Uterus (tissue), 3 donors: ENCODE measurements at regions not wholly inside any gene's neighbourhood (a gene's known extent, or its start where the extent isn't known, plus 50 kb on each side); places are given as distances from the start of the nearest gene placed in this dataset.
"Not testable (repeated sequence)": the region's sequence is repeated elsewhere in the genome, so short reads cannot be mapped to it uniquely, and the experiment has no call there.

Source experiments
- DNase-seq, 2 donors: peaks; one replicate each; pipeline ENCODE4 v3.0.0-alpha.2; 2019 to 2020
- H3K27ac ChIP-seq, 2 donors: fragments of 200-600 bp; sonication (generic); 1 replicate in 1 of 2; 2 replicates in 1 of 2; pipeline ENCODE4 v1.5.1; 2016 to 2018
- H3K27me3 ChIP-seq, 2 donors: fragments of 200-600 bp; sonication (generic); one replicate each; pipeline ENCODE4 v1.5.1; 2018 to 2019; ENCODE audit warnings: control low read depth in 1 of 2
- H3K36me3 ChIP-seq, 2 donors: fragments of 200-600 bp; sonication (generic); one replicate each; pipeline ENCODE4 v1.5.1; 2019; ENCODE audit warnings: control low read depth in 1 of 2
- H3K4me1 ChIP-seq, 2 donors: fragments of 200-600 bp; sonication (generic); one replicate each; pipeline ENCODE4 v1.5.1; 2018 to 2019; ENCODE audit warnings: control low read depth in 1 of 2
- H3K4me3 ChIP-seq, 2 donors: fragments of 200-600 bp; sonication (generic); 1 replicate in 1 of 2; 2 replicates in 1 of 2; pipeline ENCODE4 v1.5.1; 2018 to 2019; ENCODE audit warnings: mild to moderate bottlenecking in 1 of 2
- H3K9me3 ChIP-seq, 2 donors: fragments of 200-600 bp; sonication (generic); one replicate each; pipeline ENCODE4 v1.5.1; 2019; ENCODE audit warnings: control low read depth in 1 of 2
- POLR2A ChIP-seq, 2 donors: fragments of 450-650 bp; IDR thresholded peaks; one replicate each; pipeline ENCODE4 v1.6.1; 2016; ENCODE audit warnings: antibody characterized with exemption in 2 of 2, mild to moderate bottlenecking in 1 of 2, moderate library complexity in 1 of 2
- intact Hi-C: fragments of 100-400 bp; cut with DNase I; formaldehyde crosslinking; loops from one replicate; pipeline ENCODE4 v1.15.1; 2023; ENCODE audit warnings: low total_unique reads
- TF ChIP-seq, protein P1 (sequence below), 4 experiments: fragments of 200-600 bp in 2 of 4; fragments of 450-650 bp in 2 of 4; sonication (generic) in 2 of 4; IDR thresholded peaks; one replicate each; pipeline ENCODE4 v1.5.1; 2016 to 2019; ENCODE audit warnings: antibody characterized with exemption in 4 of 4, mild to moderate bottlenecking in 2 of 4, moderate library complexity in 1 of 4
- donor health status: DM: yes; HTN: yes; CAD: no.

DNA sequence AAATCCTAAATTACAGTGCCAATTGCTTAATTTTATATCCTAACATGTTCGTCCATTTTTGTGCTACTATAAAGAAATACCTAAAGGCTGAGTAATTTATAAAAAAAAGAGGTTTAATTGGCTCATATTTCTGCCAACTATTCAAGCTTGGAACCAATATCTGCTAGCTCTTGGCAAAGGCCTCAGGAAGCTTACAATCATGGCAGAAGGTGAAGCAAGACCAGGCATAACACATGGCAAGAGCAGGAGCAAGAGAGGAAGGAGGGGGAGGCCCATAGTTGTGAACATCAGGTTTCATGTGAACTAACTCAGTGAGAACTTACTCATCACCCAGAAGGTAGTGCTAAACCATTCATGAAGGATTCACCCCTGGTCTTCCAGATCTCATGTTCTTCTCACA is 494.3 kb downstream of the CCER1 start:
- no peaks in the 10 kb centered on the region for H3K27me3 ChIP-seq
- no peaks in the 10 kb centered on the region for H3K4me1 ChIP-seq
- no peaks in the 10 kb centered on the region for H3K36me3 ChIP-seq
- H3K4me3 ChIP-seq = no peak overlapping the region
- no peak for DNase-seq
- TF ChIP-seq, protein P1, sequence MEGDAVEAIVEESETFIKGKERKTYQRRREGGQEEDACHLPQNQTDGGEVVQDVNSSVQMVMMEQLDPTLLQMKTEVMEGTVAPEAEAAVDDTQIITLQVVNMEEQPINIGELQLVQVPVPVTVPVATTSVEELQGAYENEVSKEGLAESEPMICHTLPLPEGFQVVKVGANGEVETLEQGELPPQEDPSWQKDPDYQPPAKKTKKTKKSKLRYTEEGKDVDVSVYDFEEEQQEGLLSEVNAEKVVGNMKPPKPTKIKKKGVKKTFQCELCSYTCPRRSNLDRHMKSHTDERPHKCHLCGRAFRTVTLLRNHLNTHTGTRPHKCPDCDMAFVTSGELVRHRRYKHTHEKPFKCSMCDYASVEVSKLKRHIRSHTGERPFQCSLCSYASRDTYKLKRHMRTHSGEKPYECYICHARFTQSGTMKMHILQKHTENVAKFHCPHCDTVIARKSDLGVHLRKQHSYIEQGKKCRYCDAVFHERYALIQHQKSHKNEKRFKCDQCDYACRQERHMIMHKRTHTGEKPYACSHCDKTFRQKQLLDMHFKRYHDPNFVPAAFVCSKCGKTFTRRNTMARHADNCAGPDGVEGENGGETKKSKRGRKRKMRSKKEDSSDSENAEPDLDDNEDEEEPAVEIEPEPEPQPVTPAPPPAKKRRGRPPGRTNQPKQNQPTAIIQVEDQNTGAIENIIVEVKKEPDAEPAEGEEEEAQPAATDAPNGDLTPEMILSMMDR (IDR thresholded peaks at IDR 0.05) = no peak
- TF ChIP-seq POLR2A (IDR thresholded peaks at IDR 0.05) = no peak
- no peaks in the 10 kb centered on the region for H3K9me3 ChIP-seq
- intact Hi-C loops = no loop called here
- H3K27ac ChIP-seq = no peak overlapping the region

DNA sequence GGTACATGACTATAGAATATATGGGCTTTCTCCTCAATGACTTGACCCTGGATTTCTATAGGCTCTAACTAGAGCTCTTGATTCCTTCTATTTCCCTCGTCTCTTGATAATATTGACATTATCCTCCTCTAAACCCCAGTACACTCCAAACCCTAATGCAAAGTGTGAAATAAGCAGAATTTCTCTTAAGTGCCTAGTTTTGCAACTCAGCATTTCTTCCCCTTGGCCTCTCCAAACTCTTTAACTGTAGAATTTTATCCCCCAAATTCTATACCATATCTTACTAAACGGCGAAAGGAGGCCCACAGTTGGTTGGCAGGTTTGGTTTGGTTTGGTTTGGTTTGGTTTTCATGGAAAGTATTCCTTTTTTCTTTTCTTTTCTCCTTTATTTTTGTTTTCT is 498.7 kb downstream of the CCER1 start:
- Histone ChIP-seq H3K4me3 (no peak overlapping the region), H3K4me1 (no peaks in the 10 kb centered on the region), H3K27ac (no peak overlapping the region), H3K36me3 (no peaks in the 10 kb centered on the region), H3K27me3 (no peaks in the 10 kb centered on the region), H3K9me3 (no peaks in the 10 kb centered on the region)
- no peak for TF ChIP-seq POLR2A (IDR thresholded peaks at IDR 0.05)
- TF ChIP-seq, protein P1 (IDR thresholded peaks at IDR 0.05) = no peak
- intact Hi-C loops = no loop called here
- DNase-seq = no peak

DNA sequence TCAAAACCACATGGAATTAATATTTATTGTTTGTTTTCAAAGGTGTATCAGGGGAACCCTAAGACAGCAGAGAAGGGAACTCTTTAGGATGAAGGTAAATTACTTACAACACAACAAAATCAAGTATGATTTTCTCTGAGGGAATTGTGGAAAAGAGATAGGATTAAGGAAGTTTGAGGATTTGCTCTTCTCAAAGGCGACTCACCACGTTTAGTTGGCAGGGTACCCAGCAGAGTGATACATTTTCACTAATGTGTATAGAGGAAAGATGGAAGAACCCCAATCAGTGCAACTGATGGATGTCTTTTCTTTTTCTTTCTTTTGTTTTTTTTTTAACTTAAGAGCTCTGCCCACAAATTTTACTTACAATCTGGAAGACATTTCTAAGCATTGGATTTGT is 499.2 kb downstream of the CCER1 start:
- intact Hi-C loops = no loop called here
- Histone ChIP-seq H3K4me1 (no peaks in the 10 kb centered on the region), H3K27me3 (no peaks in the 10 kb centered on the region), H3K27ac (no peak overlapping the region), H3K9me3 (no peaks in the 10 kb centered on the region), H3K36me3 (no peaks in the 10 kb centered on the region), H3K4me3 (no peak overlapping the region)
- DNase-seq = no peak
- no peak for TF ChIP-seq POLR2A (IDR thresholded peaks at IDR 0.05)
- TF ChIP-seq, protein P1 (IDR thresholded peaks at IDR 0.05) = no peak

DNA sequence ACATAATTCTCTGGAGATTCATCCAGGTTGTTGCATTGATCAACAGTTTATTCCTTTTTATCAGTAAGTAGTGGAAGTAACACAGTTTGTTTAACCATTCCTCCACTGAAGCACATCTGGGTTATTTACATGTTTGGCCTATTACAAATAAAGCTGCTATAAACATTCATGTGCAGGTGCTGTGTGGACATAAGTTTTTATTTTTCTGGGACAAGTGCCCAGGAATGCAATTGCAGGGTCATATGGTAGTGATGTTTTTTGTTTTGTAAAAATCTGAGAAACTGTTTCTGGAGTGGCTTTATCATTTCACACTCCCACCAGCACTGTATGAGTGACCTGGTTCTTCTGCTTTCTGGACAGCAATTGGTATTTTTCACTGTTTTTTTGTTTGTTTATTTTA is 505.4 kb downstream of the CCER1 start:
- TF ChIP-seq POLR2A (IDR thresholded peaks at IDR 0.05) = no peak
- TF ChIP-seq, protein P1 (IDR thresholded peaks at IDR 0.05) = no peak
- intact Hi-C loops = no loop called here
- DNase-seq = no peak

DNA sequence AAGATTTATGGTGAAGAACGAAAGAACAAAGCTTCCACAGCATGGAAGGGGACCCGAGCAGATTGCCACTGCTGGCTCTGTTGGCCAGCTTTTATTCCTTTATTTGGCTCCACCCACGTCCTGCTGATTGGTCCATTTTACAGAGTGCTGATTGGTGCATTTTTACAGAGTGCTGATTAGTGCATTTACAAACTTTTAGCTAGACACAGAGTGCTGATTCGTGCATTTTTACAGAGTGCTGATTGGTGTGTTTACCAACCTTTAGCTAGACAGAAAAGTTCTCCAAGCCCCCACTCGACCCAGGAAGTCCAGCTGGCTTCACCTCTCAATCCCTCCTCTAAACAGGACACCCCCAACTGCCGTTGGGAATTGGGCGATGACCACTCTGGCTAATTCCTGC is 511.5 kb downstream of the CCER1 start:
- H3K4me1 ChIP-seq, H3K36me3 ChIP-seq, DNase-seq, intact Hi-C loops, H3K27ac ChIP-seq, H3K27me3 ChIP-seq, H3K4me3 ChIP-seq, H3K9me3 ChIP-seq: not testable (repeated sequence)

More for the DNA sequence above, 505.4 kb downstream of the CCER1 start:
- H3K27me3 ChIP-seq = no peaks in the 10 kb centered on the region
- H3K36me3 ChIP-seq = no peaks in the 10 kb centered on the region
- no peak overlapping the region for H3K4me3 ChIP-seq
- no peak overlapping the region for H3K27ac ChIP-seq
- no peaks in the 10 kb centered on the region for H3K9me3 ChIP-seq
- H3K4me1 ChIP-seq = no peaks in the 10 kb centered on the region

DNA sequence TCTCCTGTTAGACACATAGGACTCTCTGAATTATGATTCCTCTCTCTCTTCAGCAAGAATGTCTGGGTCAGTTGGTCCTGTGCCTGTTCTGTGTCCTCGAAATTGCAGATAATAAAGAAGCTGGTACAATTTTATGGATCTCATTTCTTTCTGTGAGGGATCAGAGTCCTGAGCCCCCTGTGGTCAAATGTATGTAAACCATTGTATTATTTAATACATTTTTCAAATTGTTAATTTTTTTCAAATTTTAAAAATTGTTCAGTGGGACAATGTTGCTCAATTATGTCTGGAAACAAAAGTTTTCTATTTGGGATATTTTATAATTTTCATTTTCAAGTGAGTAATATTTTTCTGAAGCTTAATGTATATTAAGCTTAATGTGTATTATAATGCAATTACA is 513.5 kb downstream of the CCER1 start:
- H3K27ac ChIP-seq = no peak overlapping the region
- TF ChIP-seq, protein P1 (IDR thresholded peaks at IDR 0.05) = no peak
- no peak for TF ChIP-seq POLR2A (IDR thresholded peaks at IDR 0.05)
- H3K9me3 ChIP-seq = no peaks in the 10 kb centered on the region
- no peaks in the 10 kb centered on the region for H3K4me1 ChIP-seq
- no peaks in the 10 kb centered on the region for H3K27me3 ChIP-seq
- no peak overlapping the region for H3K4me3 ChIP-seq
- DNase-seq = no peak
- intact Hi-C loops = no loop called here
- no peaks in the 10 kb centered on the region for H3K36me3 ChIP-seq
